K562 (cell line): ENCODE measurements at regions not wholly inside any gene's neighbourhood (a gene's known extent, or its start where the extent isn't known, plus 50 kb on each side); places are given as distances from the start of the nearest gene placed in this dataset.

ENCODE experiments used
- ATAC-seq: fragments of 200-7000 bp; cut with Tn5 transposase; 3 replicates; pipeline ENCODE4 v1.9.1; 2020; ENCODE audit warnings: moderate library complexity
- BruUV-seq: library from RNA; stranded (reverse); fragments of 400-500 nt; replicated peaks from 2 replicates; lab custom pipeline; 2021; lab: Mats Ljungman, UMichigan
- CTCF ChIA-PET: fragments of 300-600 bp; formaldehyde crosslinking; extraction: SDS; loops from one replicate; lab custom pipeline; 2021; ENCODE audit warnings: low intra/inter-chr PET ratio; lab: Yijun Ruan, JAX
- POLR2A ChIA-PET: fragments of 300-600, 350-650 bp; sonication (Branson Sonifier 250); formaldehyde crosslinking; extraction: SDS; loops from one replicate; lab custom pipeline; 2021; ENCODE audit warnings: antibody characterized with exemption, inconsistent platforms; lab: Yijun Ruan, JAX
- DNase-seq, 4 experiments: peaks; one replicate each; pipeline versions ENCODE4 v3.0.0 to v3.0.0-alpha.2; 2011 to 2018; ENCODE audit warnings: low spot score in 3 of 4, mixed read lengths in 3 of 4; ENCODE audit errors: extremely low read depth in 1 of 4
- FAIRE-seq: peaks from 2 replicates; lab custom pipeline; 2011; peaks lifted over from hg19 to GRCh38; lab: Jason Lieb, UNC
- H2AFZ ChIP-seq: 2 replicates; pipeline ENCODE4 v1.6.0; 2011; ENCODE audit warnings: low read depth, low read length, control low read depth, inconsistent platforms
- H3K27ac ChIP-seq: fragments of 200-600 bp; 3 replicates; pipeline ENCODE4 v1.8.0; 2011; ENCODE audit warnings: low read depth, mild to moderate bottlenecking, control low read depth, inconsistent platforms, low read length, moderate library complexity, mixed read lengths; ENCODE audit errors: extremely low read depth
- H3K27me3 ChIP-seq, 2 experiments: fragments of 300-600 bp in 1 of 2; 2 replicates in 1 of 2; 3 replicates in 1 of 2; pipeline versions ENCODE4 v1.6.0 to v1.8.0; 2011; ENCODE audit warnings: inconsistent platforms in 2 of 2, low read length in 2 of 2, mild to moderate bottlenecking in 1 of 2, mixed read lengths in 1 of 2, moderate library complexity in 1 of 2; ENCODE audit not compliant: control insufficient read depth in 2 of 2, insufficient read depth in 2 of 2
- H3K36me3 ChIP-seq: fragments of 300-600 bp; 3 replicates; pipeline ENCODE4 v1.8.0; 2011; ENCODE audit warnings: mild to moderate bottlenecking, low read length, inconsistent platforms; ENCODE audit not compliant: control insufficient read depth, insufficient read depth
- H3K4me1 ChIP-seq, 2 experiments: fragments of 200-600 bp in 1 of 2; replicated peaks in 1 of 2; 2 replicates in 1 of 2; 3 replicates in 1 of 2; pipeline versions ENCODE4 v1.5.1 to v1.8.0; 2011; ENCODE audit warnings: inconsistent platforms in 2 of 2, low read length in 2 of 2, mild to moderate bottlenecking in 1 of 2, mixed read lengths in 1 of 2, moderate library complexity in 1 of 2; ENCODE audit not compliant: control insufficient read depth in 2 of 2, insufficient read depth in 2 of 2
- H3K4me2 ChIP-seq: 2 replicates; pipeline ENCODE4 v1.6.1; 2011; ENCODE audit warnings: low read length, control low read depth, inconsistent platforms, mixed read lengths; ENCODE audit not compliant: insufficient read depth
- H3K4me3 ChIP-seq: fragments of 200-600 bp; sonication (generic), shearing (Covaris generic); 2 replicates; pipeline ENCODE4 v1.5.1; 2016; ENCODE audit warnings: control low read depth, inconsistent platforms
- H3K79me2 ChIP-seq: fragments of 200-600 bp; 3 replicates; pipeline ENCODE4 v1.8.0; 2011; ENCODE audit warnings: low read length, inconsistent platforms; ENCODE audit not compliant: control insufficient read depth, insufficient read depth
- H3K9ac ChIP-seq, 2 experiments: 2 replicates each; pipeline versions ENCODE4 v1.6.0 to v1.6.1; 2011; ENCODE audit warnings: low read depth in 2 of 2, low read length in 2 of 2, control low read depth in 1 of 2, inconsistent platforms in 1 of 2, mild to moderate bottlenecking in 1 of 2, mixed read lengths in 1 of 2; ENCODE audit not compliant: insufficient read depth in 1 of 2
- H3K9me1 ChIP-seq: one replicate; pipeline ENCODE4 v1.6.0; 2011; ENCODE audit warnings: inconsistent platforms, mild to moderate bottlenecking, low read length, moderate library complexity; ENCODE audit not compliant: control insufficient read depth, insufficient read depth
- H3K9me3 ChIP-seq: replicated peaks from 2 replicates; pipeline ENCODE4 v1.5.1; 2011; ENCODE audit warnings: low read depth, low read length, inconsistent platforms; ENCODE audit not compliant: control insufficient read depth, insufficient read depth
- H4K20me1 ChIP-seq: replicated peaks from 2 replicates; pipeline ENCODE4 v1.6.1; 2011; ENCODE audit warnings: low read length, inconsistent platforms, mixed read lengths; ENCODE audit not compliant: control insufficient read depth, insufficient read depth
- EZH2 ChIP-seq: IDR thresholded peaks from 2 replicates; pipeline ENCODE4 v1.6.1; 2012; ENCODE audit warnings: low read depth, mild to moderate bottlenecking, inconsistent platforms, low read length, borderline replicate concordance
- HDAC6 ChIP-seq: IDR thresholded peaks from 2 replicates; pipeline ENCODE4 v1.6.1; 2012; ENCODE audit warnings: low read depth, mild to moderate bottlenecking, control low read depth, inconsistent platforms, low read length, moderate library complexity
- HOMEZ ChIP-seq: fragments of 250-450 bp; sonication (Bioruptor Pico); IDR thresholded peaks from 2 replicates; pipeline ENCODE4 v1.4.0; 2020; ENCODE audit warnings: mild to moderate bottlenecking, moderate library complexity
- MCM3 ChIP-seq: fragments of 450-650 bp; IDR thresholded peaks from 2 replicates; pipeline ENCODE4 v1.6.1; 2016
- MEF2A ChIP-seq: IDR thresholded peaks from 2 replicates; pipeline ENCODE4 v1.6.1; 2011; ENCODE audit warnings: low read depth, mild to moderate bottlenecking, low read length, moderate library complexity; ENCODE audit not compliant: control insufficient read depth
- MEF2D ChIP-seq: conservative IDR thresholded peaks from 2 replicates; pipeline ENCODE4 v1.6.1; 2016; ENCODE audit warnings: low read depth, missing genetic modification characterization, missing compliant biosample characterization
- MTA2 ChIP-seq: fragments of 450-650 bp; IDR thresholded peaks from 2 replicates; pipeline ENCODE4 v1.6.1; 2016; ENCODE audit warnings: low read depth
- PPARD ChIP-seq: fragments of 250-450 bp; sonication (Bioruptor Pico); IDR thresholded peaks from 2 replicates; pipeline ENCODE4 v1.8.0; 2022; ENCODE audit warnings: inconsistent platforms, mild to moderate bottlenecking, moderate library complexity
- RBM25 ChIP-seq: fragments of 200-400 bp; formaldehyde crosslinking; IDR thresholded peaks from 2 replicates; pipeline ENCODE4 v1.6.1; 2018; ENCODE audit warnings: low read length, low read depth, moderate library complexity; ENCODE audit not compliant: severe bottlenecking
- RHOXF2B ChIP-seq: fragments of 250-450 bp; sonication (Bioruptor Pico); conservative IDR thresholded peaks from 2 replicates; pipeline ENCODE4 v1.5.1; 2021
- SAFB ChIP-seq: fragments of 200-400 bp; formaldehyde crosslinking; IDR thresholded peaks from 2 replicates; pipeline ENCODE4 v1.6.1; 2017; ENCODE audit warnings: low read depth, low read length, borderline replicate concordance
- SPI1 ChIP-seq: IDR thresholded peaks from 2 replicates; pipeline ENCODE4 v1.6.1; 2011; ENCODE audit warnings: low read depth, low read length, control low read depth, borderline replicate concordance
- ZNF124 ChIP-seq: sonication (generic); formaldehyde crosslinking; IDR thresholded peaks from 2 replicates; pipeline ENCODE4 v1.8.1; 2022; ENCODE audit warnings: missing genetic modification reagents
- ZNF212 ChIP-seq: fragments of 450-650 bp; formaldehyde crosslinking; IDR thresholded peaks from 2 replicates; pipeline ENCODE4 v1.4.0; 2020; ENCODE audit warnings: mild to moderate bottlenecking
- ZSCAN32 ChIP-seq: fragments of 450-650 bp; formaldehyde crosslinking; IDR thresholded peaks from 2 replicates; pipeline ENCODE4 v1.4.0; 2020; ENCODE audit warnings: mild to moderate bottlenecking, moderate library complexity
- in situ Hi-C: fragments of 300-500 bp; cut with MboI; formaldehyde crosslinking; loops from 4 replicates; pipeline ENCODE4 v1.15.0; 2018; ENCODE audit warnings: inconsistent platforms, mixed read lengths
- intact Hi-C: fragments of 100-400 bp; cut with micrococcal nuclease; formaldehyde crosslinking; loops from 2 replicates; pipeline ENCODE4 v1.14.2; 2022

DNA sequence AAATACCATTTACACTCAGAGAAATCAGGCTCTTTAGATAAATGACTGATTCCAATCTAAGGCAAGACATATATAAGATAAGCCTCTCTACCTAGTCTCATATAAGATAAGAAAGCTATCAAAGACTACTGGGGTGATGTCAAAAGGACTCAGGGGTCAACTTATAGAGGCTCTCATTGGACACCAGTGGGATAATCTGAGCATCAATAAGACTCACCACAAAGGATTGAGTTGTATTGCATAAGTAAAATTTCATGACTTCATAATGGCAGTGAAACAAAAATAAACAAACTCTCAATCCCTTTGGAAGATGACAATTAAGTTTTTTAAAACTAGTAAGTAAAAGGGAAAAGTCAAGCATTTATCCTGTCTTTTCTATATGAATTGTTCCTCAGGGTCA lies 317.8 kb downstream of the SHQ1 start:
- Histone ChIP-seq H3K4me1 (no peaks in the 10 kb centered on the region; a peak in 1 of 5 replicates), H2AFZ (no peak overlapping the region), H3K27me3 (no peaks in the 10 kb centered on the region), H4K20me1 (no peaks in the 10 kb centered on the region), H3K27ac (no peak overlapping the region), H3K4me2 (no peak overlapping the region), H3K9me3 (no peaks in the 10 kb centered on the region), H3K9me1 (no peaks in the 10 kb centered on the region), H3K79me2 (no peaks in the 10 kb centered on the region), H3K4me3 (no peak overlapping the region), H3K9ac (no peak overlapping the region), H3K36me3 (no peaks in the 10 kb centered on the region)
- no peak for ATAC-seq
- in situ Hi-C loops: no loop called here
- CTCF ChIA-PET: no interaction called here
- intact Hi-C loops: no loop called here
- no peak for FAIRE-seq
- DNase-seq: no peak
- TF ChIP-seq MEF2A (no peak), MEF2D (tag) (no peak), SAFB (no peak), ZSCAN32 (no peak), HDAC6 (no peak), RHOXF2B (CRISPR knock-in tag) (no peak), MCM3 (no peak), PPARD (CRISPR knock-in tag) (no peak), ZNF212 (CRISPR knock-in tag) (no peak), RBM25 (no peak), EZH2 (no peak), MTA2 (no peak), ZNF124 (CRISPR knock-in tag) (no peak), HOMEZ (CRISPR knock-in tag) (no peak), SPI1 (no peak)
- BruUV-seq: no TSS peak
- POLR2A ChIA-PET: no interaction called here
